ENCODE measurements at regions not wholly inside any gene's neighbourhood (a gene's known extent, or its start where the extent isn't known, plus 50 kb on each side); places are given as distances from the start of the nearest gene placed in this dataset.

- H3K27ac ChIP-seq: no peak overlapping the region
- no peak overlapping the region for H3K4me3 ChIP-seq
- no peaks in the 10 kb centered on the region for H3K27me3 ChIP-seq
- no peaks in the 10 kb centered on the region for H3K9me3 ChIP-seq
- intact Hi-C loops (cut with DNase I; ENCODE audit: low total_unique reads) (loop anchor here (10.0 kb wide), 1 partner anchor 54 kb away; no protein-coding TSS in a partner anchor), in situ Hi-C loops (cut with MboI; ENCODE audit: low sequenced_read_pairs in 4 of 4) (no loop called here)
- no peak for ATAC-seq
- peaks cover 0 to 5% of the 10 kb centered on the region in 2 donors for H3K4me1 ChIP-seq
- no peaks in the 10 kb centered on the region for H3K36me3 ChIP-seq
- no peak for TF ChIP-seq POLR2A (IDR thresholded peaks at IDR 0.05)
- no peak for TF ChIP-seq CTCF (IDR thresholded peaks at IDR 0.05 in 4 of 5, conservative IDR thresholded peaks at IDR 0.05 in 1 of 5)
- DNase-seq: no peak
Measured at GRCh38 chr18:6601241-6601640, 128.3 kb upstream of the ARHGAP28 start.

GRCh38 chr18:6602365-6602764 lies 127.2 kb upstream of the ARHGAP28 start:
- TF ChIP-seq POLR2A (IDR thresholded peaks at IDR 0.05): no peak
- TF ChIP-seq CTCF (IDR thresholded peaks at IDR 0.05 in 4 of 5, conservative IDR thresholded peaks at IDR 0.05 in 1 of 5): no peak
- no peak for DNase-seq

GRCh38 chr18:6604573-6604941 lies 125.0 kb upstream of the ARHGAP28 start:
- Histone ChIP-seq H3K4me3 (no peak overlapping the region), H3K27me3 (no peaks in the 10 kb centered on the region), H3K9me3 (no peaks in the 10 kb centered on the region), H3K4me1 (peaks cover 0 to 5% of the 10 kb centered on the region in 2 donors), H3K36me3 (no peaks in the 10 kb centered on the region), H3K27ac (no peak overlapping the region)
- ATAC-seq (no peak), DNase-seq (no peak)
- TF ChIP-seq POLR2A (IDR thresholded peaks at IDR 0.05) (no peak), CTCF (IDR thresholded peaks at IDR 0.05 in 4 of 5, conservative IDR thresholded peaks at IDR 0.05 in 1 of 5) (no peak)
- in situ Hi-C loops (cut with MboI; ENCODE audit: low sequenced_read_pairs in 4 of 4) (no loop called here), intact Hi-C loops (cut with DNase I; ENCODE audit: low total_unique reads) (loop anchor here (10.0 kb wide), 1 partner anchor 50 kb away; no protein-coding TSS in a partner anchor)

More at GRCh38 chr18:6602365-6602764, 127.2 kb upstream of the ARHGAP28 start:
- Histone ChIP-seq H3K27me3 (no peaks in the 10 kb centered on the region), H3K27ac (no peak overlapping the region), H3K36me3 (no peaks in the 10 kb centered on the region), H3K9me3 (no peaks in the 10 kb centered on the region), H3K4me1 (peaks cover 0 to 5% of the 10 kb centered on the region in 2 donors), H3K4me3 (no peak overlapping the region)
- in situ Hi-C loops (cut with MboI; ENCODE audit: low sequenced_read_pairs in 4 of 4): no loop called here
- no peak for ATAC-seq
- intact Hi-C loops (cut with DNase I; ENCODE audit: low total_unique reads): loop anchor here (10.0 kb wide), 1 partner anchor 52 kb away; no protein-coding TSS in a partner anchor

GRCh38 chr18:6605115-6605869 lies 124.2 kb upstream of the ARHGAP28 start:
- no peaks in the 10 kb centered on the region for H3K9me3 ChIP-seq
- ATAC-seq (peak; percentile 70 to 92), DNase-seq (peak; percentile 19 to 21)
- no peak overlapping the region for H3K4me3 ChIP-seq
- H3K4me1 ChIP-seq: peaks cover 0 to 5% of the 10 kb centered on the region in 2 donors
- H3K36me3 ChIP-seq: no peaks in the 10 kb centered on the region
- no peak for TF ChIP-seq POLR2A (IDR thresholded peaks at IDR 0.05)
- no peak for TF ChIP-seq CTCF (IDR thresholded peaks at IDR 0.05 in 4 of 5, conservative IDR thresholded peaks at IDR 0.05 in 1 of 5)
- intact Hi-C loops (cut with DNase I; ENCODE audit: low total_unique reads) (loop anchor here (5.0 to 10.0 kb wide), 2 partner anchors 50 to 122 kb away; partner anchors contain the start of gene ARHGAP28), in situ Hi-C loops (cut with MboI; ENCODE audit: low sequenced_read_pairs in 4 of 4) (no loop called here)
- no peaks in the 10 kb centered on the region for H3K27me3 ChIP-seq
- peak overlapping the region in 1 of 4 donors; percentile 43 for H3K27ac ChIP-seq

All from gastrocnemius medialis (tissue), 4 donors.